ENCODE measurements at regions not wholly inside any gene's neighbourhood (a gene's known extent, or its start where the extent isn't known, plus 50 kb on each side); places are given as distances from the start of the nearest gene placed in this dataset.

- H3K27ac ChIP-seq = no peak overlapping the region
- TF ChIP-seq, protein P1, sequence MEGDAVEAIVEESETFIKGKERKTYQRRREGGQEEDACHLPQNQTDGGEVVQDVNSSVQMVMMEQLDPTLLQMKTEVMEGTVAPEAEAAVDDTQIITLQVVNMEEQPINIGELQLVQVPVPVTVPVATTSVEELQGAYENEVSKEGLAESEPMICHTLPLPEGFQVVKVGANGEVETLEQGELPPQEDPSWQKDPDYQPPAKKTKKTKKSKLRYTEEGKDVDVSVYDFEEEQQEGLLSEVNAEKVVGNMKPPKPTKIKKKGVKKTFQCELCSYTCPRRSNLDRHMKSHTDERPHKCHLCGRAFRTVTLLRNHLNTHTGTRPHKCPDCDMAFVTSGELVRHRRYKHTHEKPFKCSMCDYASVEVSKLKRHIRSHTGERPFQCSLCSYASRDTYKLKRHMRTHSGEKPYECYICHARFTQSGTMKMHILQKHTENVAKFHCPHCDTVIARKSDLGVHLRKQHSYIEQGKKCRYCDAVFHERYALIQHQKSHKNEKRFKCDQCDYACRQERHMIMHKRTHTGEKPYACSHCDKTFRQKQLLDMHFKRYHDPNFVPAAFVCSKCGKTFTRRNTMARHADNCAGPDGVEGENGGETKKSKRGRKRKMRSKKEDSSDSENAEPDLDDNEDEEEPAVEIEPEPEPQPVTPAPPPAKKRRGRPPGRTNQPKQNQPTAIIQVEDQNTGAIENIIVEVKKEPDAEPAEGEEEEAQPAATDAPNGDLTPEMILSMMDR (conservative IDR thresholded peaks at IDR 0.05) = no peak
These were observed 209.6 kb upstream of the KRR1 start for GRCh38 chr12:75720812-75721641.

- no peak overlapping the region for H3K27ac ChIP-seq
- TF ChIP-seq, protein P1 (conservative IDR thresholded peaks at IDR 0.05) = no peak
These were observed 206.5 kb upstream of the KRR1 start for GRCh38 chr12:75717902-75718301.

DNA sequence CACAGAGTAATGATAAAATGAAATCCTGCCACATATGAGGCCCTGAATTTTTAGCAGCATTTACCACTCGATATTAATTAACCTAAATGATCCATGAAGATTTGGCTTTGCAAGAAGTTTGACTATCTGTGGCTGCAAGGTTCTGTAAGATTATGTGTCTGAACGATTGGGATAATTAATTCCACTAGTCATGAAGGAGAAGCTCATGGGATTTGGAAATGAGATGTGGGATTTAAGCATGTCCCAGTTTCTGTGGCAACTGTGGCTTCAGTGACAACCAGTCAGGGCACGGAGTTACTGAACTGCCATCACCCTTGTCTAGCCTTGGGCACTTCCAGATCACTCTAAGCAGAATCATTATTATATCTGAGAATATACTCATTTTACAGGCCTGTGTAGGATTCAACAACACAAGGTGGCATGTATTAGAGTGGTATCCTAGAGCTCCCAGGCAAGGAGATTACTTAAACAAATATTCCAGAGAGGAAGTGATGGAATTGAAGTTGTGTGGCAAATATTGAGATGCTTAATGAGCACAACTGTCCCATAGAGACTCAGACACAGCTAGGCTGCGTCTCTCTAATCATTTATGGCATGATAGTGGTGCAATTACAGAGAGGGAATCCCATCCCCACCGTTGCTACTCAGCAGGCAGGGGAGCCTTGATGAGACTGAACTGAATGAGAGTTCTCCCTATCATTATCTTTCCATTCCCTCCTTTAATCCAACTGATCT, 205.0 kb upstream of the KRR1 start:
- no peak overlapping the region for H3K27ac ChIP-seq
- TF ChIP-seq, protein P1 (conservative IDR thresholded peaks at IDR 0.05) = no peak

- no peak overlapping the region for H3K27ac ChIP-seq
- TF ChIP-seq, protein P1 (conservative IDR thresholded peaks at IDR 0.05) = no peak
These were observed 204.3 kb upstream of the KRR1 start for GRCh38 chr12:75715682-75716081.

DNA sequence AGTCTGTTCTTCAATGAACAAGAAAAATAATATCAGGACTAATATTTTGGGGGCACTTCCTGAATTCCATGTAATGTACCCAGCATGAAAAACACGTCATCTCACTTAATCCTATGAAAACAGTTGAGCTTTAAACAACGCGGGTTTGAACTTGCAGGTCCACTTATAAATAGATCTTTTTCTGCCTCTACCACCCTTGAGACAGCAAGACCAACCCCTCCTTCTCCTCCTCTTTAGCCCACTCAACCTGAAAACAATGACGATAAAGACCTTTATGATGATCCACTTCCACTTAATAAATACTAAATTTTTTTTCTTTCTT, 203.9 kb upstream of the KRR1 start:
- TF ChIP-seq, protein P1 (conservative IDR thresholded peaks at IDR 0.05) = no peak
- no peak overlapping the region for H3K27ac ChIP-seq

DNA sequence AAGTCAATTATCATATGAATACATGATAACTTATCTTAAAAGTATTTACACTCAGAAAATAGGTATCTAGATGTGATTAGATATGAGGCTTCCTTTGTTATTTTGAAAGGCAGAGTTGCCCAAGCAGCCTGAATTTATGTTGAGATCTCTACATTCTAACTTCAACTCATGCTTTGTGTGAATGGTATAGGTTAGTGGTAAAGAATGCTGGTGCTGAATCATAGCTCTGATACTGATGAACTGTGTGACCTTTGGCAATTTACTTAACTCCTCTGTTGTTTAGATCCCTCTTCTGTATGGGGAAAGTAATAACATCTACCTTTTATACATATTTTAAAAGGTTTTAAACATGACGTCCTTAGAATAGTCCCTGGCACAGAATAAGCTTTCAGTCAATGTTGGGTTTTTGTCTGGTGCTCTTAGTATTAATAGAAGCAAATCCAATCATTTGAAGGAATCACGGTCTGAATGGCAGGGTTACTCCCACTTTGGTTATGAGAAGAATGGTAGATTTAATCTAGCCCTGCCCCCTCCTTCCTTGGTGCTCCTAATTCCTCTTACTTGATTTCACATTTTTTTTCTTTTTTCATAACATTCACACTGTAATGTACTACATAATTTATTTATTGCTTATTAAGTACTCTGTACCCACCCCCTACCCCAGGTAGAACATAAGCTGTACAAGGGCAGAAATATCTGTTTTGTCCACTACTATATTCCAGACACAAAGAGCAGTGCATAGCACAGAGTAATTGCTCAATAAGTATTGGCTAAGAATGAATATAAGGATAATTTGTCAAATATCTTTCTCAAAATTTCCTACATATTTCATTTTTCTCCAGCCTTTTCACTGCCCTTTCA, 203.3 kb upstream of the KRR1 start:
- TF ChIP-seq, protein P1 (conservative IDR thresholded peaks at IDR 0.05) = no peak
- H3K27ac ChIP-seq = no peak overlapping the region

DNA sequence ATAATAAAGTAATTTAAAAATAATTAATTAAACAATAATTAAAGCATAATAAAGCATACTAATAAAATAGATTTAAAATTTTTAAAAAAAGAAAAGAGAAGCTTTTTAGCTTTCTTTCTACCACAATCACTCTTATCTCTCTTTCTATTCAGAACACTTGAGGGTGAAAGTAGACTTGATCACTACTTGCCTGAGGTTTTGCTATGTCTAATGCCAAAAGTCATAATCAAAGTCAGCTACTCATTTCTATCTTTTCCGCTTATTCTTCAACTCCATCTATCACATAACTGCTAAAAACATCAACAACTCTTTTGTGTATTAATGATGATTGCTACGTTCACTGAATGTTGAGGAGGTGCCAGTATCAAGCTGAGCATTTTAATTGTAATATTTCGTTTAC, 202.0 kb upstream of the KRR1 start:
- H3K27ac ChIP-seq = no peak overlapping the region
- TF ChIP-seq, protein P1 (conservative IDR thresholded peaks at IDR 0.05) = no peak
